AG04449 (cell line): ENCODE measurements at regions not wholly inside any gene's neighbourhood (a gene's known extent, or its start where the extent isn't known, plus 50 kb on each side); places are given as distances from the start of the nearest gene placed in this dataset.

ENCODE experiments used
- CTCF ChIA-PET: fragments of 350-600 bp; formaldehyde crosslinking; extraction: SDS; loops from one replicate; lab custom pipeline; 2021; ENCODE audit warnings: antibody characterized with exemption; lab: Yijun Ruan, JAX
- POLR2A ChIA-PET: fragments of 400-600, 350-600 bp; formaldehyde crosslinking; extraction: SDS; loops from one replicate; lab custom pipeline; 2020; ENCODE audit warnings: antibody characterized with exemption, inconsistent platforms; lab: Yijun Ruan, JAX
- DNase-seq: peaks from one replicate; pipeline ENCODE4 v3.0.0-alpha.2; 2010; ENCODE audit warnings: low read depth, low spot score
- H3K4me3 ChIP-seq: 2 replicates; pipeline ENCODE4 v1.5.1; 2011; ENCODE audit warnings: low read depth, mild to moderate bottlenecking, control low read depth, low read length
- CTCF ChIP-seq: IDR thresholded peaks from one replicate; pipeline ENCODE4 v1.5.1; 2011; ENCODE audit warnings: mild to moderate bottlenecking, moderate library complexity, low read length, control low read depth, inconsistent platforms; ENCODE audit not compliant: insufficient read depth; ENCODE audit errors: missing control alignments

DNA sequence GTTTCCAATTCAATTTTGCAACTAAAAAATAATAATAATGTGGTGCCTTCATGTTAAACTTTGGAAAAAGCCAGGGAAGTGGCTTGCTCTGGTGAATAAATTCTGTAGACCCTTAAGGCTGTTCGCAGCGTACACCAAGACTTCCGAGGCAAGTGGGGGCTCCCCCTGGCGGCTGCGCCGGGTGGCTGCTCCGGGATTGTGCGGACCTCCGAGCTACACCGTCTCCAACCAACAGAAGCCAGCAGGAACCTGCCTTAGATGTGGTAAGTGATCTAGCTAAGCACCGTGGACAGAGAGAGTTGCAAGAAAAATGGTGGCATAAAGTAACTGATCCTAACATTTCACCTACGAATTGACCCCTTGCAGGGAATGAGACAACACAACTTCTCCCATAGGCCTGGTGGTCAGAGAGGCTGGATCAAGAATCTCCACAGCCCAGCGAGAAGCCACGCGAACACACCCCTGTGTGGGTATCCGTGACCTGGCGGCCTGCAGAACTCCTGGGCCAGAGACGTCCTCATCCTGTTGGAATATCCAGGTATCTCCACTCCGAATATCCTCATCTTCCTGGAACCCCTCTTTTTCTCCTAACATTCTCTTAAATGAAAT is 69.6 kb downstream of the TBXT start:
- POLR2A ChIA-PET, result no interaction called here
- peak; percentile 95 for TF ChIP-seq CTCF
- peak overlapping the region; percentile 48 for H3K4me3 ChIP-seq
- DNase-seq, result peak; percentile 14
- CTCF ChIA-PET, result interaction anchor here (0.7 to 17.1 kb wide), 21 partner anchors 10 to 220 kb away, joined by 3 to 415 read pairs (median 5); no protein-coding TSS in a partner anchor

DNA sequence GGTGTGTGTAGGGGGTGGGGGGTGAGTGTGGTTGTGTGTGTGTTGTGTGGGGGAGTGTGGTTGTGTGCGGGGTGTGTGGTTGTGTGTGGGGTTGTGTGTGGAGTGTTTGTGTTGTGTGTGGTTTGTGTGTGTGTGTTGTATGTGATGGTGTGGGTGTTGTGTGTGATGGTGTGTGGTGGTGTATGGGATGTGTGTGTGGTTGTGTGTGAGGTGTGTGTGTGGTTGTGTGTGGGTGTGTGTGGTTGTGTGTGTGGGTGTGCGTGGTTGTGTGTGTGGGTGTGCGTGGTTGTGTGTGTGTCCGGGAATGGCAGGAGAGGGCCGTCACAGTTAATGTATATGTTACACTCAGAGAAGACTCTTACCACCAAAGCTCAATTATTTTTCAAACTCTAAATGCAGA is 79.8 kb downstream of the TBXT start:
- ChIA-PET CTCF (no interaction called here), POLR2A (no interaction called here)
- no peak overlapping the region for H3K4me3 ChIP-seq
- no peak for DNase-seq
- TF ChIP-seq CTCF, result no peak

DNA sequence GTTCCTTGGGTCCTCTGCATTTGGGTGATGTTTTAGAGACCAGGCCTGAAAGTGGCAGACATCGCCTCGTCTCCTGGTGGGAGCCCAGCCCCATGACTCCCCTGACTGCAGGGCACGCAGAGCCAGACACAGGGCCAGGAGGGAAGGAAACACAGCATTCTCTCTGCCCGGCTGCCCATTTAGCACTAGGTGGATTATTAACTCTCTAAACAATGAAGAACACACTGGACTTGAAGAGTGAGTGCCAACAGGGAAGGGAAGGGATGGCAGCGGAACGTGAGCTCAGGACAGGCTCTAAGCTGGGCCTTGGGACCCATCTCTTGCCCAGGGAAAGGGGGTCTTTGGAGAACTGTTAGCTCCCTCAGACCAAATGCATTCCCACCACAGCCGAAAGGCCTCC is 80.4 kb downstream of the TBXT start:
- TF ChIP-seq CTCF, result no peak
- no peak for DNase-seq
- ChIA-PET CTCF (no interaction called here), POLR2A (no interaction called here)
- H3K4me3 ChIP-seq, result no peak overlapping the region

- no peak for DNase-seq
- H3K4me3 ChIP-seq, result no peak overlapping the region
- ChIA-PET POLR2A (no interaction called here), CTCF (interaction anchor here (1.2 to 1.5 kb wide), 2 partner anchors 12 to 196 kb away, joined by 5 to 6 read pairs; no protein-coding TSS in a partner anchor)
- no peak for TF ChIP-seq CTCF
Observed at GRCh38 chr6:166085500-166085899, 82.2 kb downstream of the TBXT start.

- H3K4me3 ChIP-seq, result no peak overlapping the region
- POLR2A ChIA-PET, result no interaction called here
- CTCF ChIA-PET, result no interaction called here
- TF ChIP-seq CTCF, result no peak
- no peak for DNase-seq
Observed at GRCh38 chr6:166084951-166085350, 82.7 kb downstream of the TBXT start.

DNA sequence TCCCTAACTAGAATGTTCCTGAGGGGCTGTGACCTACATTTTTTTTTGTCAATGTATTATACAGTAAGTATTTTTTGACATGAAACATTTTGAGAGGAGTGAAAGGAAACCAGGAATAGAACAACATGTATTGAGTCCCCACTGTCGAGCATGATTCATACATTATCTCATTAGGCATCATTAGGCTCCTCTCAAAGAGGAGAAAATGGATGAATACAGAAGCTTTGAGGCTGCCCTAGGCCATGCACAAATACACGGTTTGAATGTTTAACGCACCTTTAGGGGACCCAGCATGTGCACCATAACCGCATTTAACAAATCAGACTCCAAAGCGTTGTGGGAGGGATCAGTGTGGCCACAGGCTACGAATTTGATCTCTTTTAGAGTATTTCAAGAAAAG is 87.8 kb downstream of the TBXT start:
- no peak for TF ChIP-seq CTCF
- ChIA-PET CTCF (interaction anchor here (1.1 to 3.1 kb wide), 4 partner anchors 10 to 18 kb away, joined by 3 to 15 read pairs (median 4); no protein-coding TSS in a partner anchor), POLR2A (no interaction called here)
- no peak for DNase-seq
- H3K4me3 ChIP-seq, result no peak overlapping the region
